PFSK-1 (cell line): ENCODE measurements at regions not wholly inside any gene's neighbourhood (a gene's known extent, or its start where the extent isn't known, plus 50 kb on each side); places are given as distances from the start of the nearest gene placed in this dataset.

Experiments
- FOXP2 ChIP-seq: optimal IDR thresholded peaks from 2 replicates; pipeline ENCODE3; 2011; ENCODE audit warnings: borderline replicate concordance, control low read depth, inconsistent platforms; ENCODE audit not compliant: insufficient read depth; ENCODE audit errors: extremely low read length, extremely low read depth
- POLR2AphosphoS5 ChIP-seq: IDR thresholded peaks from 2 replicates; pipeline ENCODE4 v1.6.1; 2012; ENCODE audit warnings: low read depth, mild to moderate bottlenecking, control low read depth, low read length, moderate library complexity
- REST ChIP-seq, 2 experiments: IDR thresholded peaks; 2 replicates each; pipeline versions ENCODE4 v1.6.1 to v1.8.0; 2011 to 2012; ENCODE audit warnings: low read depth in 2 of 2, low read length in 2 of 2, control low read depth in 1 of 2, inconsistent platforms in 1 of 2, mild to moderate bottlenecking in 1 of 2, moderate library complexity in 1 of 2; ENCODE audit not compliant: insufficient read depth in 1 of 2
- SIN3A ChIP-seq: IDR thresholded peaks from 2 replicates; pipeline ENCODE4 v1.6.1; 2012; ENCODE audit warnings: mild to moderate bottlenecking, low read length, moderate library complexity, borderline replicate concordance; ENCODE audit not compliant: insufficient read depth
- TAF1 ChIP-seq: IDR thresholded peaks from 2 replicates; pipeline ENCODE4 v1.6.1; 2012; ENCODE audit warnings: low read length, control low read depth, borderline replicate concordance; ENCODE audit not compliant: insufficient read depth

DNA sequence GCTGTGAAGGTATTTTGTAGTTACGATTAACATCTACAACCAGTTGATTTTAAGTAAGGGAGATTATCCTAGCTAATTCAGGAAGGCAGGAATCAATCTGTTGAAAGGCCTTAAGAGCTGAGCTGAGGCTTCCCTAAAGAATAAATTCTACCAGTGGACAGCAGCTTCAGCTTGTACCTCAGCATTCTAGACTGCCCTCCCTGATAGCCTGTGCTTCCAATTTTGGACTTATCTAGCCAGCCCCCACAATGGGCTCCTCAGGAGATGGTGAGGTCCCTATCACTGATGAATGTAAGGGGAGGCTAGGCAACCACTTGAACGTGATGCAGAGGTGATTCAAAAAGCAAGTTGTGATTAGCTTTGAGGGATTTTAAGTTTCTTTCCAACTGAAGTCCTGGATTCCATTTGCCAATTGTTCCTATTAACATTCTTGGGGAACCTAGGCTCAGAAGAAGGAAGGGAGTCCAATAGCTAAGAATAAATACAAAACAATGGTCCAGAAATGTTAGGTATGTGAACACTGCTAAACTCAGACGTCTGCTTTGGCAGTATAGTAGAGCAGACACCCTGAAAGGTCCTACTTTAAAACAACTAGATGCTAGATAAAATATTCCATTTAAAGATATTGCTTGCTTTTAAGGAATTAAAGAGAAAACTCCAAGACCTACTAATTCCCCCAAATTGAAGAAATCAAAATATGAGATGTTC, 404.3 kb upstream of the TENM4 start:
- no peak for TF ChIP-seq POLR2AphosphoS5
- TF ChIP-seq REST (IDR thresholded peaks at IDR 0.05; ENCODE audit: insufficient read depth in 1 of 2, low read depth in 2 of 2, low read length in 2 of 2): no peak
- TF ChIP-seq SIN3A: no peak
- TF ChIP-seq TAF1: no peak
- no peak for TF ChIP-seq FOXP2
